RKO (cell line): ENCODE measurements at regions not wholly inside any gene's neighbourhood (a gene's known extent, or its start where the extent isn't known, plus 50 kb on each side); places are given as distances from the start of the nearest gene placed in this dataset.
"Not testable (repeated sequence)": the region's sequence is repeated elsewhere in the genome, so short reads cannot be mapped to it uniquely, and the experiment has no call there.

Experiments used
- DNase-seq: peaks from one replicate; pipeline ENCODE4 v3.0.0-alpha.2; 2016; ENCODE audit warnings: low spot score

- DNase-seq: no peak
Measured at GRCh38 chr7:152541892-152542291, 106.1 kb upstream of the KMT2C start.

GRCh38 chr7:152539190-152539495 lies 103.3 kb upstream of the KMT2C start:
- DNase-seq: not testable (repeated sequence)

- not testable (repeated sequence) for DNase-seq
Measured at GRCh38 chr7:152538346-152539189, 102.8 kb upstream of the KMT2C start.

GRCh38 chr7:152537639-152538038 lies 101.8 kb upstream of the KMT2C start:
- DNase-seq: no peak

- DNase-seq: no peak
Measured at GRCh38 chr7:152528612-152529011, 92.8 kb upstream of the KMT2C start.

- DNase-seq: peak; percentile 39
Measured at GRCh38 chr7:152527610-152528032, 91.8 kb upstream of the KMT2C start.

- DNase-seq: no peak
Measured at GRCh38 chr7:152523916-152524315, 88.1 kb upstream of the KMT2C start.

- no peak for DNase-seq
Measured at GRCh38 chr7:152522571-152523067, 86.8 kb upstream of the KMT2C start.

- DNase-seq: no peak
Measured at GRCh38 chr7:152521420-152522337, 85.9 kb upstream of the KMT2C start.

- DNase-seq: no peak
Measured at GRCh38 chr7:152520861-152521302, 85.1 kb upstream of the KMT2C start.

- no peak for DNase-seq
Measured at GRCh38 chr7:152519290-152519689, 83.5 kb upstream of the KMT2C start.

- no peak for DNase-seq
Measured at GRCh38 chr7:152516216-152516615, 80.4 kb upstream of the KMT2C start.

GRCh38 chr7:152515266-152515950 lies 79.6 kb upstream of the KMT2C start:
- DNase-seq: not testable (repeated sequence)

- no peak for DNase-seq
Measured at GRCh38 chr7:152514771-152515105, 78.9 kb upstream of the KMT2C start.

GRCh38 chr7:152513861-152514770 lies 78.3 kb upstream of the KMT2C start:
- no peak for DNase-seq

- DNase-seq: peak; percentile 75
Measured at GRCh38 chr7:152512706-152513105, 76.9 kb upstream of the KMT2C start.

GRCh38 chr7:152511736-152512135 lies 75.9 kb upstream of the KMT2C start:
- peak; percentile 45 for DNase-seq

GRCh38 chr7:152508701-152509100 lies 72.9 kb upstream of the KMT2C start:
- DNase-seq: no peak

- no peak for DNase-seq
Measured at GRCh38 chr7:152505606-152506005, 69.8 kb upstream of the KMT2C start.

- DNase-seq: no peak
Measured at GRCh38 chr7:152504816-152505215, 69.0 kb upstream of the KMT2C start.

GRCh38 chr7:152504367-152504766 lies 68.6 kb upstream of the KMT2C start:
- DNase-seq: no peak
